ENCODE measurements at regions not wholly inside any gene's neighbourhood (a gene's known extent, or its start where the extent isn't known, plus 50 kb on each side); places are given as distances from the start of the nearest gene placed in this dataset.

DNA sequence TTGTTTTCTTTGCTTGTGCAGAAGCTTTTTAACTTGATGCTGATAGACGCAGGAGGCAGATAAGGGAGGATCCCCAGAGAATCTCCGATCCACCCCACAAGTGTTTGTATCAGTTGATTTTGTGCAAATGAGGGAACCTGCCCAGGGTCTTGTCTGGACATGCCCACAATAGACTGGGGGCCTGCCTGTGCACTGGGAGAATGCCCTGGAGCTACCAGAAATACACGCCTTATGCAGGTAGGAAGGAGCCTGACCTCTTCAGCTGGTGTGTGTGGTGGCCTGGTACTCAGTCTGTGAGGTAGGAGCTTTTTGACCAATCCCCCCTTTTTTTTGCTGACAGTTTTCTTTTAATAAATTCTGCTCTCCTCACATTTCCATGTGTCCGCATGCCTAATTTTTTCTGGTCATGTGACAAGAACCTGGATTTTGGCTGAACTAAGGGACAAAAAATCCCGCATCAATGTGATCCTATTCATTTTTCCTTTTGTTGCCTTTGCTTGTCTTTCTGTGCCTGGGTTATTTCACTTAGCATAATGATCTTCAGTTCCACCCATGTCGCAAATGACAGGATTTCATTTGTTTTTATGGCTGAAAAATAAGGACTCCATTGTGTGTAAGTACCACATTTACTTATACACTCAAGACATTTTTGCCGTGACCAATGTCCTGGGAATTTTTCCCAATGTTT, 430.6 kb upstream of the NRG3 start:
- TF ChIP-seq, protein P1, sequence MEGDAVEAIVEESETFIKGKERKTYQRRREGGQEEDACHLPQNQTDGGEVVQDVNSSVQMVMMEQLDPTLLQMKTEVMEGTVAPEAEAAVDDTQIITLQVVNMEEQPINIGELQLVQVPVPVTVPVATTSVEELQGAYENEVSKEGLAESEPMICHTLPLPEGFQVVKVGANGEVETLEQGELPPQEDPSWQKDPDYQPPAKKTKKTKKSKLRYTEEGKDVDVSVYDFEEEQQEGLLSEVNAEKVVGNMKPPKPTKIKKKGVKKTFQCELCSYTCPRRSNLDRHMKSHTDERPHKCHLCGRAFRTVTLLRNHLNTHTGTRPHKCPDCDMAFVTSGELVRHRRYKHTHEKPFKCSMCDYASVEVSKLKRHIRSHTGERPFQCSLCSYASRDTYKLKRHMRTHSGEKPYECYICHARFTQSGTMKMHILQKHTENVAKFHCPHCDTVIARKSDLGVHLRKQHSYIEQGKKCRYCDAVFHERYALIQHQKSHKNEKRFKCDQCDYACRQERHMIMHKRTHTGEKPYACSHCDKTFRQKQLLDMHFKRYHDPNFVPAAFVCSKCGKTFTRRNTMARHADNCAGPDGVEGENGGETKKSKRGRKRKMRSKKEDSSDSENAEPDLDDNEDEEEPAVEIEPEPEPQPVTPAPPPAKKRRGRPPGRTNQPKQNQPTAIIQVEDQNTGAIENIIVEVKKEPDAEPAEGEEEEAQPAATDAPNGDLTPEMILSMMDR (IDR thresholded peaks at IDR 0.05), result no peak

DNA sequence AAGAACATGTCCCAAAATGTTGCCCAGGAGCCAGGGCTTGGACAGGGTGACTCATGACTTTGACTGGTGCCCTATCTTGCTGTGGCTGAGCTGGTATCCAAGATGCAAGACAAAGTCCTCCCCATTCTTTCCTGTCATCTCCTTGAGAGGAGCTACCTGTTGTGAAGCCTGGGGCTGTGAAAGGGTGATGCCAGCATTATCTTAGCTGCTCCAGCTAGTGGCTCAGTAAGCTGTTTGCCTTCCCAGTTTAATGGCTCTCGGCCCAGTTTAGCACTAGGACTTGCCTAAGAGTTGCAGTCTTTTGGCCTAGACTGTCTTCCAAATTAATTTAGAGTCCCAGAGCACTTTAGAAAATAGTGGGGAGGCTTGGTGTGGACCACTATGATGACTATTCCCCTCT, 424.3 kb upstream of the NRG3 start:
- TF ChIP-seq, protein P1 (IDR thresholded peaks at IDR 0.05), result no peak

DNA sequence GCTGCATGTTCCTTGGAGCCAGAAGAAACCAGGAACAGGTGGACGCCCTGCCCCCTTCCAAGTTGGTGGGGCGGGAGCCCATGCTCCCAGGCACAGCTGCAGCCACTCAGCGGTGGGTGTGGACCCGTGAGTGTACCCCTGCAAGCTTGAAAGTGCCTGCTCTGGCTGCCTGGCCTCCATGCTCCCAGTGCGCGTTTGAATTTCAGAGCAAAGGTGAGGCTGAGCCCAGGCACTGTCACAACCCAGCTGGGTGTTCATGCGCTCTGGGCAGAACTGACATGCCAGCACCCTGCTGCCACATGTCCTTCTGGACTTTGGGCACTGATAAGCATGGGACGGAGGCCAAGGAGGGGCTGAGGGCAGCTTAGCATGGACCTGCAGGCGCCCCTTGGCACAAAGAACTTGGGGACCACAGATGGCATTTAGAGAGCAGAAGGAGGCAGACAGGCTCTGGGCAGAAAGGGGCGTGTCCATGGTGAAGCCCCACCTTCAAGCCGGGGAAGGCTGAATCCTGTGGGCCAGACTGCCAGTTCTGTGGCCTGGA, 402.0 kb upstream of the NRG3 start:
- TF ChIP-seq, protein P1 (IDR thresholded peaks at IDR 0.05), result no peak

DNA sequence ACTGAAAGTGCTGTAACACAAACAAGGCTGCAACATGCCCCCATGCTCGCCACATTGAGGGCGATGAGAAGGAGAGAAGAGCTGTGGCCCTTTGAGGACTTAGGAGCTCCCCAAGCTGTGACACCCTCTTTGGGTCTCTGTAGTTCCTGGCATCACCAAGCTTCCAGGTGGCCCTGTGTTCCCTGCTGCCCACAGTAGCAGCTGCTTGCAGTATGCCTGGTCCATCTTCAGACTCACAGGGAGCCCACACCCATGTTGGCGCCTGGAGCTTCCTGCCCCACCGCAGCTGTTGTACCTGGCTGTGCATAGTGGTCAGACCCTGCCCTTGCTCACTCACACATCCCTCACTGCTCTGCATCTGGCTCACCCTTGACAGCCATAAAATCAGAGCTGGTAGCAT, 401.2 kb upstream of the NRG3 start:
- TF ChIP-seq, protein P1 (IDR thresholded peaks at IDR 0.05), result no peak

DNA sequence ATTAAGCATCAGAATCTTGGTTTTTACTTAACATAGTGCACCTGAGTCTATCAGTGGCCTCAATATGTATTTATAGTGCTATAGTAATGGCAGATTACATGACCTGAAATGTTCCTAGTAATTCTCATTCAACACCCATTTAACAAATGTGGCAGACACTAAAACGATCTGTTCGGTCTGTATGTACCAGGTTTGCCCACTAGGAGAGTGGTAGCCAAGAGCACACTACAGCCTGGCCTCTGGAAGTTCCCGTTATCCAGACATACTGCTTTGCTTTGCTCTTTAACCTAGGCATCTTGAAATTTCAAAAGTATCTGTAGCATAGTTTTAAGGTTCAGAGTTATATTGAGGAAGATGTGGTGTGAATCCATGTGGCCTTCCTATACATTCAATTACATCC, 395.7 kb upstream of the NRG3 start:
- TF ChIP-seq, protein P1 (IDR thresholded peaks at IDR 0.05), result no peak

DNA sequence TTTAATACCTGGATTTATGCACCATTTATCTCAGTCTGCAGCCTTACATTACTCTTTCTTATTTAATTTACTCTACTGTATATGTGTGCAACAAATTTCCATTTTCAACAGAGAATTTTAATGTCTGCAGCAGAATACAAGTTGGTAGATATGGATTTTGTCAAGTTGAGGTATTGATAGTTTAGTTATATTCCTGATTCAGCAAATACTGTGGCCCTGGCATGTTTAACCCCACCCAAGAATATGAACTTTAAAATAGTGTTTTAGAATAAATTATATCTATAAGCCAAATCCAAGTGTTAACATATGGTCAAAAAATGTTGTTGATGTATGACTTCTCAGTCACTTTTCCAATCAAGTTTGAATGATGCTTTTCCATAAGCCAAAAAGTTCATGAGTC, 378.4 kb upstream of the NRG3 start:
- TF ChIP-seq, protein P1 (IDR thresholded peaks at IDR 0.05), result no peak

DNA sequence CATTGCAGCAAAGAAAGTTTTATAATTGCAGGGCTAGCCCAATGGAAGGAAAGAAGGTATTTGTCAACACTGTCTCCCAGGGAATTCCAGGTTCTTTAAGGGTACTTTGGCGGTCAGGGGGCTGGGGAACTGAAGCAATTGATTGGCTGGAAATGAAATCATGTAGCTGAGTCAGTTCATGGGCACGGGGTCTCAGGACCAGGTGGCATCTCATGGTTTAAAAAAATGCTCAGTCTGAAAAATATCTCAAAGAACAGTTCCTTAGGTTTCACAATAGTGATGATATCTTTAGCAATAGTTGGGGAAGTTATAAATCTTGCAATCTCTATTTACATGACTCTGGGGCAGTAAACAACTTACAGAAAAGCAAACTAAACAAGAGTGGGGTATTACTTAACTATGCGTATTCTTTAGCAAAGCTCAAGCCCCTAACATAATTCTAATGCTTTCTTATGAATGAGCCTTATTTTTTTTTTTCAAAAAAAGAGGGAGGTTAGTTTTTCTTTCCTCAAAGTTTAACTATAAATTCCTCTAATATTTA, 376.9 kb upstream of the NRG3 start:
- TF ChIP-seq, protein P1 (IDR thresholded peaks at IDR 0.05), result no peak

Measured in LNCAP (cell line).